ENCODE measurements at regions not wholly inside any gene's neighbourhood (a gene's known extent, or its start where the extent isn't known, plus 50 kb on each side); places are given as distances from the start of the nearest gene placed in this dataset.

DNA sequence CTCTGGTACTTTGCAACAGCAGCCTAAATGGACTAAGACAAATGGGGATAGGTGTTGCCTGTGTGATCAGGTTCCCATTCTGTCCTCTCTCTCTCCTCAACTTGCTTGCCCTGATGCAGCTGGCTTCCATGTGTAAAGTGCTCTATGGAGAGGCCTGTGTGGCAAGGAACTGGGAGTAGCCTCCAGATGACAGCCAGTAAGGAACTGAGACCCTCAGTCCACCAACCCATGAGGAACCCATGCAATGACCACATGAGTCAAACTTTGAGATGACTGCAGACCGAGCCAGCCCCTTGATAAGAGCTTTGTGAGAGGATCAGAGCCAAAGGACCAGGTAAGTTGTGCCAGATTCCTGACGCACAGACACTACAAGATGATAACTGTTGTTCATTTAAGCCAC is 74.6 kb upstream of the ADPGK start:
- H3K4me3 ChIP-seq (replicated peaks in 1 of 3; ENCODE audit: low read depth in 2 of 3, low read length in 3 of 3) = no peak overlapping the region
- WGBS (ENCODE audit: insufficient coverage) = 100% methylated on average over 2 of the region's 2 CpGs
- no peaks in the 10 kb centered on the region for H3K79me2 ChIP-seq (ENCODE audit: insufficient read depth, low read length)
- peaks cover 5 to 14% (median 11%) of the 10 kb centered on the region in 3 donors for H3K27me3 Mint-ChIP-seq (ENCODE audit: low read depth in 3 of 3)
- peaks cover 0 to 2% (median 0%) of the 10 kb centered on the region in 7 donors for H3K9me3 Mint-ChIP-seq
- no peak for DNase-seq
- no peak overlapping the region for H3K4me2 ChIP-seq (replicated peaks; ENCODE audit: extremely low read depth, low read length, poor library complexity, severe bottlenecking)
- peaks cover 2 to 3% of the 10 kb centered on the region in 2 donors for H3K27me3 ChIP-seq (ENCODE audit: control insufficient read depth in 2 of 2, insufficient read depth in 2 of 2, low read length in 2 of 2)
- no peak overlapping the region for H3K4me3 Mint-ChIP-seq
- H3K27ac ChIP-seq (ENCODE audit: low read depth in 1 of 2, low read length in 2 of 2) = no peak overlapping the region
- H4K20me1 ChIP-seq (ENCODE audit: insufficient read depth, low read length) = no peaks in the 10 kb centered on the region
- no peaks in the 10 kb centered on the region for H3K4me1 Mint-ChIP-seq
- no peak overlapping the region for H2AFZ ChIP-seq (ENCODE audit: insufficient read depth, low read depth, low read length, poor library complexity, severe bottlenecking)
- H3K9ac ChIP-seq (ENCODE audit: insufficient read depth, low read length, poor library complexity, severe bottlenecking) = no peak overlapping the region
- H3K36me3 ChIP-seq (replicated peaks in 1 of 2; ENCODE audit: control insufficient read depth in 1 of 2, insufficient read depth in 2 of 2, low read length in 2 of 2) = no peaks in the 10 kb centered on the region
- intact Hi-C loops (cut with micrococcal nuclease) = no loop called here
- no peaks in the 10 kb centered on the region for H3K4me1 ChIP-seq (ENCODE audit: control insufficient read depth in 1 of 2, insufficient read depth in 2 of 2, low read length in 2 of 2)
- H3K9me3 ChIP-seq (replicated peaks in 1 of 2; ENCODE audit: control insufficient read depth in 1 of 2, insufficient read depth in 1 of 2, low read length in 2 of 2) = no peaks in the 10 kb centered on the region
- TF ChIP-seq, protein P1, sequence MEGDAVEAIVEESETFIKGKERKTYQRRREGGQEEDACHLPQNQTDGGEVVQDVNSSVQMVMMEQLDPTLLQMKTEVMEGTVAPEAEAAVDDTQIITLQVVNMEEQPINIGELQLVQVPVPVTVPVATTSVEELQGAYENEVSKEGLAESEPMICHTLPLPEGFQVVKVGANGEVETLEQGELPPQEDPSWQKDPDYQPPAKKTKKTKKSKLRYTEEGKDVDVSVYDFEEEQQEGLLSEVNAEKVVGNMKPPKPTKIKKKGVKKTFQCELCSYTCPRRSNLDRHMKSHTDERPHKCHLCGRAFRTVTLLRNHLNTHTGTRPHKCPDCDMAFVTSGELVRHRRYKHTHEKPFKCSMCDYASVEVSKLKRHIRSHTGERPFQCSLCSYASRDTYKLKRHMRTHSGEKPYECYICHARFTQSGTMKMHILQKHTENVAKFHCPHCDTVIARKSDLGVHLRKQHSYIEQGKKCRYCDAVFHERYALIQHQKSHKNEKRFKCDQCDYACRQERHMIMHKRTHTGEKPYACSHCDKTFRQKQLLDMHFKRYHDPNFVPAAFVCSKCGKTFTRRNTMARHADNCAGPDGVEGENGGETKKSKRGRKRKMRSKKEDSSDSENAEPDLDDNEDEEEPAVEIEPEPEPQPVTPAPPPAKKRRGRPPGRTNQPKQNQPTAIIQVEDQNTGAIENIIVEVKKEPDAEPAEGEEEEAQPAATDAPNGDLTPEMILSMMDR (IDR thresholded peaks at IDR 0.05) = no peak
- no peaks in the 10 kb centered on the region for H3K36me3 Mint-ChIP-seq
- H3K27ac Mint-ChIP-seq = no peak overlapping the region

DNA sequence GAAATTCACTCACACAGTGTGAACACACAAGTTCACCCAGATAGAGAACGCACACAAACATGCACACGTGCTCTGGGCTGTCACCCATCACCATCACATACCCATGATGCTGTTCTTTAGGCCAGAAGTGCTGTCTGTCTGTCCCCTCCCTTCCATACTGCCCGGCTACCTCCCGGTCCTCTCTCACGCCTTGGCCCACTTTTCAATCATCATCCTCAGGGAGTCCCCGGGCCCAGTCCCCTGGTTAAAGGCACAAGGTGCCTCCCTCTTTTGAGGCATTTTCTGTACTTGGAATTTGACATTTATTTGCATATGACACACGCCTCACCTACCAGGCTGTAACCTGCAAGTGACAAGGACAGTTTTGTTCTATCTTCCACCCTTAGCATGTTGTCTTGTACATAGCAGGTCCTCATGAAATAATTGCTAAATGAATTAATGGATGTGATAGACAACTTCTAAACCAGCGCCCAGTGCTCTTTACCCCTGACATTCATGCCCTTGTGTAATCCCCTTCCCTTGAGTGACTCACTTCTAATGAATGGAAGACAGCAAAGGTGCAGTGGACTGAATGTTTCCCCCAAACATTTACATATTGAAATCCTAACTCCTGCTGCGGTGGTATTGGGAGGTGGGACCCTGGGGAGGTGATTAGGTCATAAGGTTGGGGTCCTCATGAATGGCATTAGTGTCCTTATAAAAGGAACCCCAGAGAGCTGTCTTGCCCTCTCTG is 73.9 kb upstream of the ADPGK start:
- no peak overlapping the region for H2AFZ ChIP-seq (ENCODE audit: insufficient read depth, low read depth, low read length, poor library complexity, severe bottlenecking)
- H3K4me3 ChIP-seq (replicated peaks in 1 of 3; ENCODE audit: low read depth in 2 of 3, low read length in 3 of 3) = no peak overlapping the region
- no peak overlapping the region for H3K4me2 ChIP-seq (replicated peaks; ENCODE audit: extremely low read depth, low read length, poor library complexity, severe bottlenecking)
- H3K4me3 Mint-ChIP-seq = no peak overlapping the region
- peaks cover 2 to 3% of the 10 kb centered on the region in 2 donors for H3K27me3 ChIP-seq (ENCODE audit: control insufficient read depth in 2 of 2, insufficient read depth in 2 of 2, low read length in 2 of 2)
- no peaks in the 10 kb centered on the region for H3K4me1 Mint-ChIP-seq
- H3K9me3 Mint-ChIP-seq = peaks cover 0 to 2% (median 0%) of the 10 kb centered on the region in 7 donors
- no peaks in the 10 kb centered on the region for H3K9me3 ChIP-seq (replicated peaks in 1 of 2; ENCODE audit: control insufficient read depth in 1 of 2, insufficient read depth in 1 of 2, low read length in 2 of 2)
- no peaks in the 10 kb centered on the region for H3K79me2 ChIP-seq (ENCODE audit: insufficient read depth, low read length)
- no peak overlapping the region for H3K27ac Mint-ChIP-seq
- no peaks in the 10 kb centered on the region for H3K36me3 Mint-ChIP-seq
- no peak overlapping the region for H3K9ac ChIP-seq (ENCODE audit: insufficient read depth, low read length, poor library complexity, severe bottlenecking)
- peaks cover 5 to 15% (median 11%) of the 10 kb centered on the region in 3 donors for H3K27me3 Mint-ChIP-seq (ENCODE audit: low read depth in 3 of 3)
- intact Hi-C loops (cut with micrococcal nuclease) = no loop called here
- WGBS (ENCODE audit: insufficient coverage) = 88% methylated on average over 5 of the region's 9 CpGs
- no peaks in the 10 kb centered on the region for H3K36me3 ChIP-seq (replicated peaks in 1 of 2; ENCODE audit: control insufficient read depth in 1 of 2, insufficient read depth in 2 of 2, low read length in 2 of 2)
- no peak for DNase-seq
- no peaks in the 10 kb centered on the region for H3K4me1 ChIP-seq (ENCODE audit: control insufficient read depth in 1 of 2, insufficient read depth in 2 of 2, low read length in 2 of 2)
- no peaks in the 10 kb centered on the region for H4K20me1 ChIP-seq (ENCODE audit: insufficient read depth, low read length)
- TF ChIP-seq, protein P1 (IDR thresholded peaks at IDR 0.05) = no peak
- no peak overlapping the region for H3K27ac ChIP-seq (ENCODE audit: low read depth in 1 of 2, low read length in 2 of 2)
